HG02885 (cell line): ENCODE measurements at regions not wholly inside any gene's neighbourhood (a gene's known extent, or its start where the extent isn't known, plus 50 kb on each side); places are given as distances from the start of the nearest gene placed in this dataset.
"Not testable (repeated sequence)": the region's sequence is repeated elsewhere in the genome, so short reads cannot be mapped to it uniquely, and the experiment has no call there.

Source experiments
- ATAC-seq: cut with Tn5 transposase; IDR thresholded peaks from one replicate; pipeline ENCODE4 v1.9.1; 2021; ENCODE audit warnings: mild to moderate bottlenecking; ENCODE audit not compliant: unreplicated experiment, poor library complexity

GRCh38 chrX:85808217-85808616 lies 239.1 kb downstream of the CHM start:
- no peak for ATAC-seq

GRCh38 chrX:85772391-85772790 lies 275.0 kb downstream of the CHM start:
- not testable (repeated sequence) for ATAC-seq

GRCh38 chrX:85765651-85766050 lies 281.7 kb downstream of the CHM start:
- no peak for ATAC-seq

GRCh38 chrX:85723025-85723424 lies 324.3 kb downstream of the CHM start:
- ATAC-seq: not testable (repeated sequence)

- not testable (repeated sequence) for ATAC-seq
Observed at GRCh38 chrX:85703233-85703632, 323.8 kb upstream of the POF1B start.

- ATAC-seq: no peak
Observed at GRCh38 chrX:85698921-85699320, 319.5 kb upstream of the POF1B start.

GRCh38 chrX:85685843-85686242 lies 306.4 kb upstream of the POF1B start:
- ATAC-seq: no peak

GRCh38 chrX:85666471-85666870 lies 287.0 kb upstream of the POF1B start:
- ATAC-seq: no peak

GRCh38 chrX:85663970-85664369 lies 284.5 kb upstream of the POF1B start:
- ATAC-seq: not testable (repeated sequence)

- ATAC-seq: no peak
Observed at GRCh38 chrX:85630901-85631300, 251.4 kb upstream of the POF1B start.

GRCh38 chrX:85627363-85627762 lies 247.9 kb upstream of the POF1B start:
- ATAC-seq: peak; percentile 80

GRCh38 chrX:85622635-85623034 lies 243.2 kb upstream of the POF1B start:
- ATAC-seq: no peak

GRCh38 chrX:85620466-85620865 lies 241.0 kb upstream of the POF1B start:
- ATAC-seq: no peak

GRCh38 chrX:85619962-85620361 lies 240.5 kb upstream of the POF1B start:
- ATAC-seq: no peak

- ATAC-seq: no peak
Observed at GRCh38 chrX:85611926-85612325, 232.5 kb upstream of the POF1B start.

- ATAC-seq: no peak
Observed at GRCh38 chrX:85592980-85593379, 213.5 kb upstream of the POF1B start.

GRCh38 chrX:85591536-85591935 lies 212.1 kb upstream of the POF1B start:
- no peak for ATAC-seq

GRCh38 chrX:85590638-85591037 lies 211.2 kb upstream of the POF1B start:
- ATAC-seq: no peak

- peak; percentile 78 for ATAC-seq
Observed at GRCh38 chrX:85573801-85574200, 194.3 kb upstream of the POF1B start.

GRCh38 chrX:85570496-85570895 lies 191.0 kb upstream of the POF1B start:
- ATAC-seq: no peak

- ATAC-seq: no peak
Observed at GRCh38 chrX:85569686-85570085, 190.2 kb upstream of the POF1B start.

GRCh38 chrX:85569096-85569495 lies 189.6 kb upstream of the POF1B start:
- ATAC-seq: no peak

- ATAC-seq: no peak
Observed at GRCh38 chrX:85561231-85561630, 181.8 kb upstream of the POF1B start.
